Vagina (tissue), 2 donors: ENCODE measurements at regions not wholly inside any gene's neighbourhood (a gene's known extent, or its start where the extent isn't known, plus 50 kb on each side); places are given as distances from the start of the nearest gene placed in this dataset.

Experiments
- DNase-seq, 2 donors: peaks; one replicate each; pipeline ENCODE4 v3.0.0-alpha.2; 2017; ENCODE audit errors: extremely low spot score in 2 of 2
- H3K27ac ChIP-seq: fragments of 200-600 bp; sonication (generic); one replicate; pipeline ENCODE4 v1.5.1; 2019
- H3K27me3 ChIP-seq: fragments of 200-600 bp; sonication (generic); one replicate; pipeline ENCODE4 v1.5.1; 2019
- H3K36me3 ChIP-seq, 2 donors: fragments of 200-600 bp; sonication (generic); one replicate each; pipeline ENCODE4 v1.5.1; 2017 to 2019
- H3K4me1 ChIP-seq: fragments of 200-600 bp; sonication (generic); one replicate; pipeline ENCODE4 v1.5.1; 2019
- H3K4me3 ChIP-seq, 2 donors: fragments of 200-600 bp; sonication (generic); 1 replicate in 1 of 2; 2 replicates in 1 of 2; pipeline ENCODE4 v1.5.1; 2016 to 2019
- H3K9me3 ChIP-seq: fragments of 200-600 bp; sonication (generic); one replicate; pipeline ENCODE4 v1.5.1; 2019
- POLR2A ChIP-seq, 2 donors: fragments of 450-650 bp; IDR thresholded peaks; one replicate each; pipeline ENCODE4 v1.6.1; 2017; ENCODE audit warnings: antibody characterized with exemption in 2 of 2, mild to moderate bottlenecking in 2 of 2, moderate library complexity in 2 of 2
- POLR2AphosphoS5 ChIP-seq, 2 donors: sonication (generic); formaldehyde crosslinking; IDR thresholded peaks; one replicate each; pipeline ENCODE4 v1.9.0; 2017; ENCODE audit warnings: antibody characterized with exemption in 2 of 2, mild to moderate bottlenecking in 2 of 2, low read depth in 1 of 2; ENCODE audit not compliant: insufficient read depth in 1 of 2
- intact Hi-C: fragments of 100-400 bp; cut with DNase I; formaldehyde crosslinking; loops from one replicate; pipeline ENCODE4 v1.15.1; 2023
- TF ChIP-seq, protein P1 (sequence below), 3 experiments: fragments of 450-650 bp in 2 of 3; fragments of 200-600 bp in 1 of 3; sonication (generic) in 1 of 3; IDR thresholded peaks; one replicate each; pipeline ENCODE4 v1.5.1; 2017 to 2019; ENCODE audit warnings: antibody characterized with exemption in 3 of 3, mild to moderate bottlenecking in 2 of 3, moderate library complexity in 2 of 3

DNA sequence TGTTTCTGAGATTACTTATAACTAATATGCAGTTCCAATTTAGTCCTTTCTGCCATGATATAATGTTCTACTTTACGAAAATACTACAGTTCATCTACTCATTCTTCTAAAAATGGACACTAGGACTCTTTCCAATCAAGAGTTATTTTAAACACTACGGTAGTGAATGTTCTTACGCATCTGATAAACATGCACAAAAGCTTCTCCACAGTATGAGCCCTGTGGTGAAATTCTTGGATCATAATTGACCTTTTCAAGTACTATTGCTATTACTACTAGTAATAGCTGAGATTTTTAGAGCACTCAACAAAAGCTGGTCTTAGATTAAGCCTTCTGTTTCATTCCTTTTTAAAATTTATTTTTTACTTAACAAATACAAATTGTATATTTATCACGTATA lies 106.4 kb downstream of the CH25H start:
- Histone ChIP-seq H3K4me1 (no peaks in the 10 kb centered on the region), H3K36me3 (no peaks in the 10 kb centered on the region), H3K27ac (no peak overlapping the region), H3K9me3 (no peaks in the 10 kb centered on the region), H3K4me3 (no peak overlapping the region), H3K27me3 (no peaks in the 10 kb centered on the region)
- no peak for DNase-seq
- TF ChIP-seq POLR2AphosphoS5 (IDR thresholded peaks at IDR 0.05; ENCODE audit: insufficient read depth in 1 of 2, low read depth in 1 of 2) = no peak
- TF ChIP-seq, protein P1, sequence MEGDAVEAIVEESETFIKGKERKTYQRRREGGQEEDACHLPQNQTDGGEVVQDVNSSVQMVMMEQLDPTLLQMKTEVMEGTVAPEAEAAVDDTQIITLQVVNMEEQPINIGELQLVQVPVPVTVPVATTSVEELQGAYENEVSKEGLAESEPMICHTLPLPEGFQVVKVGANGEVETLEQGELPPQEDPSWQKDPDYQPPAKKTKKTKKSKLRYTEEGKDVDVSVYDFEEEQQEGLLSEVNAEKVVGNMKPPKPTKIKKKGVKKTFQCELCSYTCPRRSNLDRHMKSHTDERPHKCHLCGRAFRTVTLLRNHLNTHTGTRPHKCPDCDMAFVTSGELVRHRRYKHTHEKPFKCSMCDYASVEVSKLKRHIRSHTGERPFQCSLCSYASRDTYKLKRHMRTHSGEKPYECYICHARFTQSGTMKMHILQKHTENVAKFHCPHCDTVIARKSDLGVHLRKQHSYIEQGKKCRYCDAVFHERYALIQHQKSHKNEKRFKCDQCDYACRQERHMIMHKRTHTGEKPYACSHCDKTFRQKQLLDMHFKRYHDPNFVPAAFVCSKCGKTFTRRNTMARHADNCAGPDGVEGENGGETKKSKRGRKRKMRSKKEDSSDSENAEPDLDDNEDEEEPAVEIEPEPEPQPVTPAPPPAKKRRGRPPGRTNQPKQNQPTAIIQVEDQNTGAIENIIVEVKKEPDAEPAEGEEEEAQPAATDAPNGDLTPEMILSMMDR (IDR thresholded peaks at IDR 0.05) = no peak
- no peak for TF ChIP-seq POLR2A (IDR thresholded peaks at IDR 0.05)
- intact Hi-C loops = no loop called here

DNA sequence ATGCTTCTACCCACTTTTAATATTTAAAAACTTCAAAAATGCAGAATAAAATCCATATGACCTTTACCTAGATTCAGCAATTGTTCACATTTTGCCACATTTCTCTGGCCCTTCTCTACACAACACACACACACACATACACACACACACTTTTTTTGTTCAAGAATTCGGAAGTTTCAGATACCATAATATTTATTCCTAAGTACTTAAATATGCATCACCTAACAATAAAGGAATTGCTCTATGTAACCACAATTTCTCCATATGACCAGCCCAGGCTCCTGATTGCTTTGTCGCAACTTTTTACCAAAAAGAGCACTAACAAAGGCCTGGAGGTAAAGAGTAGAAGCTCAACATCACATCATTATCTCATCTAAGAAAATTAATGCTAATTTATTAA lies 106.6 kb downstream of the FAS start:
- H3K4me3 ChIP-seq = no peak overlapping the region
- intact Hi-C loops = no loop called here

DNA sequence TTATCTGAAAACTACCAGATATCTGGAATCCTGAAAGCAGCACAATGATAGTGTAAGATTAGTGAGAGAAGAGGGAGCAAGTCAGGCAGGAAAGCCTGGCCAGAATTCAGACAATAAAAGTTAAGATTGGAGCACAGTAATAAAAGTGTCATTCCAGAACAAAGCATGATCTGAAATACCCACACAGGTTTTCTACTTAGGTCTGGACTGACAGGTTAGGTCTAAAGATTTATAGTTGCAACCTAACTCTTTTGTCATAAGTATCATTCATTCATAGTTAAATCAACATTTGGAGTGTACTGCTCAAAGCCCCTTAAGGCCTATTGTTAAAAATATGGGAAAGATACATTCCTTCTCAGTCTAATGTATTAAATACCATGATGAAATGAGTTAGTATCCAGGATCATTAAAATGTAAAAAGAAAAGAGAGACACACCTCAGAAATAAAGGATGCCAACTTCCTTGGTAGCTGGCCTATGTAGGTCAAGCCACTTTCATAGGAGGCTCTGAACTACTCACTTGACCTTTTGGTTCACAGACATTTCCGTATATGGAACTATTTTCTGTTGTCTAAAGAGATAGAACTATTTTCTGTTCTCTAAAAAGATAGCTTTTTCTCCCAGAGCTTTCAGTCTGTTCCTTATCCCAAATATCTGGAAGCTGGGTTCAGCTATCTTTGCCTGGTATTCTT lies 105.2 kb downstream of the FAS start:
- TF ChIP-seq POLR2AphosphoS5 (IDR thresholded peaks at IDR 0.05; ENCODE audit: insufficient read depth in 1 of 2, low read depth in 1 of 2) (no peak), POLR2A (IDR thresholded peaks at IDR 0.05) (no peak)
- TF ChIP-seq, protein P1 (IDR thresholded peaks at IDR 0.05) = no peak
- no peak overlapping the region for H3K27ac ChIP-seq

More for the DNA sequence above, 106.6 kb downstream of the FAS start:
- TF ChIP-seq POLR2AphosphoS5 (IDR thresholded peaks at IDR 0.05; ENCODE audit: insufficient read depth in 1 of 2, low read depth in 1 of 2) (no peak), POLR2A (IDR thresholded peaks at IDR 0.05) (no peak)
- TF ChIP-seq, protein P1 (IDR thresholded peaks at IDR 0.05) = no peak
- H3K36me3 ChIP-seq = no peaks in the 10 kb centered on the region
- no peaks in the 10 kb centered on the region for H3K27me3 ChIP-seq
- H3K4me1 ChIP-seq = peaks cover 6% of the 10 kb centered on the region
- DNase-seq = no peak
- H3K9me3 ChIP-seq = no peaks in the 10 kb centered on the region
- H3K27ac ChIP-seq = no peak overlapping the region

DNA sequence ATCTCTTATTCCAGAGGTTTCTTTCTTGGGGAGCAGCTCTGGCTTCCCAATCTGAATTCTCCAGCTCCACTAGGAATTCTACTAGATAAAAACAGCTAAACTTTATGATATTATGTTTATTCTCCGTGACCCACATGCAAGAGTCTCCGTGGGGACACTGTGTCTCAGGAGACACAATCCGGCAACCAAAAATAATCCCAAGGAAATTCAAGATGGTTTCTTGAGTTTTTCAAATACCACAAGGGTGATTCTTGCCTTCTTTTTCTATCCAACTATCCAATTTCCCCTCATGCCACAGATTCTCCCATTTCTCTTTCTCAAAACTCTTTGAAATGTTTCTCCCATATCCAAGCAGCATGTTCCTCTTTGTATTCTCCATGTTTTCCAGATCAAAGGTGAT lies 103.1 kb downstream of the FAS start:
- TF ChIP-seq POLR2AphosphoS5 (IDR thresholded peaks at IDR 0.05; ENCODE audit: insufficient read depth in 1 of 2, low read depth in 1 of 2) (no peak), POLR2A (IDR thresholded peaks at IDR 0.05) (no peak)
- TF ChIP-seq, protein P1 (IDR thresholded peaks at IDR 0.05) = no peak
- intact Hi-C loops = no loop called here

More for the DNA sequence above, 105.2 kb downstream of the FAS start:
- intact Hi-C loops = no loop called here
- Histone ChIP-seq H3K4me3 (no peak overlapping the region), H3K36me3 (no peaks in the 10 kb centered on the region), H3K4me1 (peaks cover 11% of the 10 kb centered on the region), H3K9me3 (no peaks in the 10 kb centered on the region), H3K27me3 (no peaks in the 10 kb centered on the region)
- DNase-seq = no peak

DNA sequence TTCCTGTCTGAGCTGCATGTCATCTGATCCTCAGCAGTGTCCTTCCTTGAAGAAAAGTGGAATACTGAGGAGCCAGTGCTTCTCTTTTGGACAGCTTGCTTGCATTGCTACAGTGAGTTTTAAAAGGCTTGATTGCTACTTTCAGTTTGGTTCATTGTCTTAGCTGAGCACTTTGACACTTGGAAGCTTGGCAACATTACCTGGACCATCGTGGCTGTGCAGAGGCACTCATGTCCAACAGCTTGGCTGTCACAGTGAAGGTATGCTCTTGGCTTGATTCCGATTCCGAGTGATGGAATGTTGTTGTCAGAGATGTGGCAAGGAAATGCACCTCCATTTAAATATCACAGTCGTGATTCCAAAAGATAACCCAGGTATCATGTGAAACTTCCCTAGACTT lies 102.4 kb downstream of the FAS start:
- no peak overlapping the region for H3K27ac ChIP-seq

More for the DNA sequence above, 103.1 kb downstream of the FAS start:
- no peaks in the 10 kb centered on the region for H3K9me3 ChIP-seq
- H3K27me3 ChIP-seq = no peaks in the 10 kb centered on the region
- H3K36me3 ChIP-seq = no peaks in the 10 kb centered on the region
- no peak overlapping the region for H3K27ac ChIP-seq
- H3K4me3 ChIP-seq = no peak overlapping the region
- no peak for DNase-seq
- peaks cover 11% of the 10 kb centered on the region for H3K4me1 ChIP-seq

More for the DNA sequence above, 102.4 kb downstream of the FAS start:
- Histone ChIP-seq H3K9me3 (no peaks in the 10 kb centered on the region), H3K4me3 (no peak overlapping the region), H3K27me3 (no peaks in the 10 kb centered on the region), H3K36me3 (no peaks in the 10 kb centered on the region), H3K4me1 (peaks cover 11% of the 10 kb centered on the region)
- no peak for DNase-seq
- TF ChIP-seq POLR2AphosphoS5 (IDR thresholded peaks at IDR 0.05; ENCODE audit: insufficient read depth in 1 of 2, low read depth in 1 of 2) (no peak), POLR2A (IDR thresholded peaks at IDR 0.05) (no peak)
- TF ChIP-seq, protein P1 (IDR thresholded peaks at IDR 0.05) = no peak
- intact Hi-C loops = no loop called here
